Spleen (tissue), 7 donors: ENCODE measurements at regions not wholly inside any gene's neighbourhood (a gene's known extent, or its start where the extent isn't known, plus 50 kb on each side); places are given as distances from the start of the nearest gene placed in this dataset.

ENCODE experiments used
- POLR2A ChIP-seq, 3 donors: fragments of 450-650 bp; IDR thresholded peaks; one replicate each; pipeline ENCODE4 v1.5.1; 2017; ENCODE audit warnings: antibody characterized with exemption in 3 of 3, mild to moderate bottlenecking in 1 of 3
- POLR2AphosphoS5 ChIP-seq, 3 donors: sonication (generic); formaldehyde crosslinking; IDR thresholded peaks; one replicate each; pipeline ENCODE4 v1.5.1; 2017; ENCODE audit warnings: antibody characterized with exemption in 3 of 3
- TF ChIP-seq, protein P1 (sequence below), 11 experiments: fragments of 200-600 bp in 7 of 11; fragments of 450-650 bp in 4 of 11; sonication (generic) in 4 of 11; IDR thresholded peaks in 8 of 11; conservative IDR thresholded peaks in 3 of 11; 1 replicate in 7 of 11; 2 replicates in 4 of 11; pipeline versions ENCODE4 v1.4.0 to v1.8.0; 2016 to 2021; ENCODE audit warnings: antibody characterized with exemption in 11 of 11, inconsistent platforms in 4 of 11, mild to moderate bottlenecking in 1 of 11
- donor health status: DM: no; HTN: no; CAD: no; lungs with moderate emphysema.
- donor health status: DM: no; HTN: no; CAD: no.
- donor health status: DM: no; HTN: no; CAD: no.

DNA sequence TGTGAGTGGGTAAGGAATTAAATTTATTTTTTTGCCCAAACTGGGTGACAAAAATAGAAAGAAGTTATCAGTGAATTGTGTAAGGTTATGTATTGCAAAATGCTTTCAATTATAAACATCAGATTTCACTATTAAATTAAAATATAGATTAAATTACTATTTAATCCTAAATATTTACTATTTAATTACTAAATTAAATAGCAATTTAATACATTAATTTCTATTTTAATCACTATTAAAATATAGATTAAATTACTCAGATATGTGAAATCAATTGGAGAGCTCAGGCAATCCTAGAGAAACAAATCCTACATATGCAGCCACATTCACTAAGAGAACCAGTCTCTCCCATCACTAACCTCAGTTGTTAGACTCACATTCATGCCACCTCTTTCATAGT is 2075.8 kb downstream of the MRPL39 start:
- no peak for TF ChIP-seq POLR2A (IDR thresholded peaks at IDR 0.05)
- TF ChIP-seq, protein P1, sequence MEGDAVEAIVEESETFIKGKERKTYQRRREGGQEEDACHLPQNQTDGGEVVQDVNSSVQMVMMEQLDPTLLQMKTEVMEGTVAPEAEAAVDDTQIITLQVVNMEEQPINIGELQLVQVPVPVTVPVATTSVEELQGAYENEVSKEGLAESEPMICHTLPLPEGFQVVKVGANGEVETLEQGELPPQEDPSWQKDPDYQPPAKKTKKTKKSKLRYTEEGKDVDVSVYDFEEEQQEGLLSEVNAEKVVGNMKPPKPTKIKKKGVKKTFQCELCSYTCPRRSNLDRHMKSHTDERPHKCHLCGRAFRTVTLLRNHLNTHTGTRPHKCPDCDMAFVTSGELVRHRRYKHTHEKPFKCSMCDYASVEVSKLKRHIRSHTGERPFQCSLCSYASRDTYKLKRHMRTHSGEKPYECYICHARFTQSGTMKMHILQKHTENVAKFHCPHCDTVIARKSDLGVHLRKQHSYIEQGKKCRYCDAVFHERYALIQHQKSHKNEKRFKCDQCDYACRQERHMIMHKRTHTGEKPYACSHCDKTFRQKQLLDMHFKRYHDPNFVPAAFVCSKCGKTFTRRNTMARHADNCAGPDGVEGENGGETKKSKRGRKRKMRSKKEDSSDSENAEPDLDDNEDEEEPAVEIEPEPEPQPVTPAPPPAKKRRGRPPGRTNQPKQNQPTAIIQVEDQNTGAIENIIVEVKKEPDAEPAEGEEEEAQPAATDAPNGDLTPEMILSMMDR (IDR thresholded peaks at IDR 0.05 in 8 of 11, conservative IDR thresholded peaks at IDR 0.05 in 3 of 11): no peak
- no peak for TF ChIP-seq POLR2AphosphoS5 (IDR thresholded peaks at IDR 0.05)
